IMR-90 (cell line): ENCODE measurements at regions not wholly inside any gene's neighbourhood (a gene's known extent, or its start where the extent isn't known, plus 50 kb on each side); places are given as distances from the start of the nearest gene placed in this dataset.

Experiments used
- ATAC-seq: fragments of 200-7000 bp; cut with Tn5 transposase; 2 replicates; pipeline ENCODE4 v1.9.1; 2020; ENCODE audit warnings: low read depth, mild to moderate bottlenecking, moderate library complexity
- BruUV-seq: library from RNA; stranded (reverse); fragments of 400-500 nt; replicated peaks from 2 replicates; lab custom pipeline; 2021; lab: Mats Ljungman, UMichigan
- CTCF ChIA-PET: fragments of 300-600 bp; formaldehyde crosslinking; extraction: SDS; loops from one replicate; lab custom pipeline; 2021; ENCODE audit warnings: antibody characterized with exemption; lab: Yijun Ruan, JAX
- POLR2A ChIA-PET: fragments of 300-600 bp; sonication (Branson Sonifier 250); formaldehyde crosslinking; loops from one replicate; lab custom pipeline; 2022; ENCODE audit warnings: antibody characterized with exemption; ENCODE audit not compliant: unreplicated experiment; lab: Charles Lee
- DNase-seq: peaks from one replicate; pipeline ENCODE4 v3.0.0; 2013
- H2AFZ ChIP-seq: replicated peaks from 2 replicates; pipeline ENCODE3; 2013; ENCODE audit warnings: low read length, mild to moderate bottlenecking; ENCODE audit not compliant: poor library complexity
- H2AK5ac ChIP-seq: 2 replicates; pipeline ENCODE4 v1.6.1; 2013; ENCODE audit warnings: low read depth, low read length, inconsistent platforms
- H2AK9ac ChIP-seq: replicated peaks from 2 replicates; pipeline ENCODE3; 2013; ENCODE audit warnings: mild to moderate bottlenecking, low read depth, low read length, moderate library complexity; ENCODE audit not compliant: poor library complexity
- H2BK120ac ChIP-seq: 2 replicates; pipeline ENCODE4 v1.6.1; 2013; ENCODE audit warnings: low read depth, low read length, inconsistent platforms
- H2BK15ac ChIP-seq: 3 replicates; pipeline ENCODE4 v1.6.1; 2013; ENCODE audit warnings: low read depth, low read length, inconsistent platforms
- H2BK20ac ChIP-seq: 2 replicates; pipeline ENCODE4 v1.6.1; 2013; ENCODE audit warnings: low read depth, mild to moderate bottlenecking, inconsistent platforms, low read length, moderate library complexity
- H2BK5ac ChIP-seq: 2 replicates; pipeline ENCODE4 v1.6.1; 2013; ENCODE audit warnings: mild to moderate bottlenecking, low read depth, low read length, inconsistent platforms; ENCODE audit not compliant: poor library complexity, severe bottlenecking
- H3K14ac ChIP-seq: replicated peaks from 2 replicates; pipeline ENCODE4 v1.6.1; 2013; ENCODE audit warnings: low read depth, low read length, inconsistent platforms
- H3K18ac ChIP-seq: 2 replicates; pipeline ENCODE4 v1.6.1; 2013; ENCODE audit warnings: low read depth, low read length, control low read depth
- H3K23ac ChIP-seq: 2 replicates; pipeline ENCODE4 v1.6.1; 2013; ENCODE audit warnings: low read depth, low read length, inconsistent platforms
- H3K27ac ChIP-seq: 2 replicates; pipeline ENCODE4 v1.5.1; 2013; ENCODE audit warnings: mild to moderate bottlenecking, control low read depth, low read length; ENCODE audit not compliant: insufficient read depth
- H3K27me3 ChIP-seq: 2 replicates; pipeline ENCODE4 v1.6.1; 2013; ENCODE audit warnings: low read length; ENCODE audit not compliant: control insufficient read depth, insufficient read depth
- H3K36me3 ChIP-seq: 2 replicates; pipeline ENCODE4 v1.6.1; 2013; ENCODE audit warnings: low read length, mixed read lengths; ENCODE audit not compliant: control insufficient read depth, insufficient read depth
- H3K4ac ChIP-seq: 2 replicates; pipeline ENCODE4 v1.6.1; 2013; ENCODE audit warnings: low read depth, low read length, inconsistent platforms
- H3K4me1 ChIP-seq: 2 replicates; pipeline ENCODE4 v1.6.1; 2013; ENCODE audit warnings: low read length, mixed read lengths; ENCODE audit not compliant: control insufficient read depth, insufficient read depth
- H3K4me2 ChIP-seq: 2 replicates; pipeline ENCODE4 v1.6.1; 2013; ENCODE audit warnings: low read depth, mild to moderate bottlenecking, control low read depth, low read length, moderate library complexity
- H3K4me3 ChIP-seq: 2 replicates; pipeline ENCODE4 v1.5.1; 2013; ENCODE audit warnings: low read depth, mild to moderate bottlenecking, control low read depth, low read length, moderate library complexity; ENCODE audit not compliant: insufficient read depth
- H3K56ac ChIP-seq: 2 replicates; pipeline ENCODE4 v1.6.1; 2013; ENCODE audit warnings: low read length, inconsistent platforms; ENCODE audit not compliant: insufficient read depth; ENCODE audit errors: extremely low read depth
- H3K79me1 ChIP-seq, 2 experiments: 2 replicates each; pipeline ENCODE4 v1.6.1; 2013; ENCODE audit warnings: low read length in 2 of 2, inconsistent platforms in 1 of 2, low read depth in 1 of 2
- H3K9ac ChIP-seq: 2 replicates; pipeline ENCODE4 v1.6.1; 2013; ENCODE audit warnings: low read depth, low read length, control low read depth
- H3K9me1 ChIP-seq: 2 replicates; pipeline ENCODE4 v1.6.1; 2013; ENCODE audit warnings: low read length, inconsistent platforms; ENCODE audit not compliant: insufficient read depth
- H3K9me3 ChIP-seq: 2 replicates; pipeline ENCODE4 v1.6.1; 2013; ENCODE audit warnings: low read length; ENCODE audit not compliant: control insufficient read depth, insufficient read depth
- H4K20me1 ChIP-seq: 2 replicates; pipeline ENCODE4 v1.6.1; 2013; ENCODE audit warnings: low read length, inconsistent platforms; ENCODE audit not compliant: insufficient read depth
- H4K5ac ChIP-seq: 2 replicates; pipeline ENCODE4 v1.6.1; 2013; ENCODE audit warnings: mild to moderate bottlenecking, low read depth, low read length, control low read depth
- H4K8ac ChIP-seq, 2 experiments: 2 replicates each; pipeline ENCODE4 v1.6.1; 2013; ENCODE audit warnings: low read depth in 2 of 2, low read length in 2 of 2, control low read depth in 1 of 2, inconsistent platforms in 1 of 2
- H4K91ac ChIP-seq: 2 replicates; pipeline ENCODE4 v1.6.1; 2013; ENCODE audit warnings: low read depth, low read length, inconsistent platforms; ENCODE audit not compliant: insufficient read depth
- BHLHE40 ChIP-seq: fragments of 150-350 bp; IDR thresholded peaks from 2 replicates; pipeline ENCODE4 v1.6.1; 2016; ENCODE audit warnings: mild to moderate bottlenecking, low read depth, low read length
- CEBPB ChIP-seq: IDR thresholded peaks from 2 replicates; pipeline ENCODE4 v1.6.1; 2012; ENCODE audit warnings: low read depth, low read length, improper control_type of control experiment
- CHD1 ChIP-seq: IDR thresholded peaks from 2 replicates; pipeline ENCODE4 v1.6.1; 2012; ENCODE audit warnings: low read depth, low read length, improper control_type of control experiment
- FOS ChIP-seq: fragments of 150-350 bp; IDR thresholded peaks from 2 replicates; pipeline ENCODE4 v1.6.1; 2016; ENCODE audit warnings: low read depth, low read length
- MAFK ChIP-seq: IDR thresholded peaks from 2 replicates; pipeline ENCODE4 v1.6.1; 2012; ENCODE audit warnings: low read depth, low read length, improper control_type of control experiment
- MAZ ChIP-seq: IDR thresholded peaks from 2 replicates; pipeline ENCODE4 v1.6.1; 2012; ENCODE audit warnings: low read depth, mild to moderate bottlenecking, low read length, improper control_type of control experiment, moderate library complexity, borderline replicate concordance
- MXI1 ChIP-seq: IDR thresholded peaks from 2 replicates; pipeline ENCODE4 v1.6.1; 2012; ENCODE audit warnings: low read depth, mild to moderate bottlenecking, low read length, moderate library complexity, borderline replicate concordance
- NFE2L2 ChIP-seq: fragments of 150-350 bp; IDR thresholded peaks from 2 replicates; pipeline ENCODE4 v1.6.1; 2016; ENCODE audit warnings: low read depth, mild to moderate bottlenecking, low read length
- POLR2A ChIP-seq: IDR thresholded peaks from 2 replicates; pipeline ENCODE4 v1.6.1; 2012; ENCODE audit warnings: mild to moderate bottlenecking, low read depth, low read length
- RAD21 ChIP-seq: IDR thresholded peaks from 2 replicates; pipeline ENCODE4 v1.6.1; 2012; ENCODE audit warnings: low read length, improper control_type of control experiment
- RCOR1 ChIP-seq: IDR thresholded peaks from 2 replicates; pipeline ENCODE4 v1.6.1; 2012; ENCODE audit warnings: mild to moderate bottlenecking, low read length, improper control_type of control experiment; ENCODE audit not compliant: insufficient replicate concordance
- RFX5 ChIP-seq: IDR thresholded peaks from 2 replicates; pipeline ENCODE4 v1.8.0; 2012; ENCODE audit warnings: low read depth, mild to moderate bottlenecking, low read length, moderate library complexity
- SMC3 ChIP-seq: fragments of 150-350 bp; IDR thresholded peaks from 2 replicates; pipeline ENCODE4 v1.6.1; 2016; ENCODE audit warnings: low read depth, mild to moderate bottlenecking, antibody characterized with exemption, low read length, moderate library complexity
- WGBS, 2 experiments: methylation state at CpG; one replicate each; pipeline versions ENCODE4 v1.1.5 to v1.1.7; 2013; ENCODE audit warnings: missing lambda C conversion rate in 2 of 2; ENCODE audit not compliant: insufficient read length in 1 of 2; ENCODE audit errors: extremely low coverage in 2 of 2; 5-methylcytosine and 5-hydroxymethylcytosine counted together
- dilution Hi-C: fragments of 300-500 bp; cut with HindIII; formaldehyde crosslinking; loops from one replicate; pipeline ENCODE4 v1.14.3; 2018; ENCODE audit warnings: low sequenced_read_pairs; ENCODE audit not compliant: unreplicated experiment
- in situ Hi-C: fragments of 300-500 bp; cut with MboI; formaldehyde crosslinking; loops from 3 replicates; pipeline ENCODE4 v1.14.3; 2019; ENCODE audit warnings: low sequenced_read_pairs, inconsistent platforms, mixed read lengths
- intact Hi-C: fragments of 100-400 bp; cut with micrococcal nuclease; formaldehyde crosslinking; loops from 2 replicates; pipeline ENCODE4 v1.10.0; 2022
- TF ChIP-seq, protein P1 (sequence below): fragments of 150-350 bp; IDR thresholded peaks from 2 replicates; pipeline ENCODE4 v1.6.1; 2016; ENCODE audit warnings: low read depth, mild to moderate bottlenecking, low read length, moderate library complexity, borderline replicate concordance
- TF ChIP-seq, protein P2 (sequence below): conservative IDR thresholded peaks from 2 replicates; pipeline ENCODE4 v1.5.1; 2012; ENCODE audit warnings: mild to moderate bottlenecking, low read depth, low read length, improper control_type of control experiment
- TF ChIP-seq, protein P3 (sequence below): fragments of 150-350 bp; IDR thresholded peaks from 2 replicates; pipeline ENCODE4 v1.6.1; 2017; ENCODE audit warnings: mild to moderate bottlenecking, antibody characterized with exemption, low read length, low read depth

DNA sequence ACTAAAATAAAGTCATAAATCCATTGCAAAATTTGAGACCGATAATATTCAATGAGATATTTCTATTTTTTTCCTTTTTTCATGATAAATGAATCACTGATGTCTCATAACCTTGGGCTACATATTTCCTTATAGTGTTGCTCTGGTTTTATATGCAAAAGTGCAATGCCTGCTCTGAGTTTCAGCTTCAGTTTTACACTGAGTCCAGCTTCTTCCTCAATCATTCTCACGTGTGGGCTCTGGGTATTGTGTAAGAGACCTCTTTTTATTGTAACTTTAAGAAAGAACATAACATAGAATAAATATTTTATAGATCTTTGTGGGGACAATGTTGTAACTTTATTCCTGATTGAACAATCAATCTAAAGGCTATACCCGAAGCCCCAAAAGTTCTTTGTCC, 280.2 kb upstream of the EDNRB start:
- Histone ChIP-seq H3K27ac (no peak overlapping the region), H4K20me1 (no peaks in the 10 kb centered on the region), H2AK5ac (no peak overlapping the region), H2BK15ac (no peak overlapping the region), H4K5ac (no peak overlapping the region), H4K8ac (no peak overlapping the region), H3K9ac (no peak overlapping the region), H3K9me1 (no peaks in the 10 kb centered on the region), H2AK9ac (no peak overlapping the region), H2BK20ac (no peak overlapping the region), H3K23ac (no peak overlapping the region), H3K27me3 (no peaks in the 10 kb centered on the region), H3K36me3 (no peaks in the 10 kb centered on the region), H3K9me3 (no peaks in the 10 kb centered on the region), H2BK5ac (no peak overlapping the region), H3K18ac (no peak overlapping the region), H3K4me1 (peaks cover 2% of the 10 kb centered on the region; the same call in 1 of the 2 replicates), H2BK120ac (no peak overlapping the region), H3K4ac (no peak overlapping the region), H3K14ac (no peak overlapping the region), H3K56ac (no peak overlapping the region), H2AFZ (no peak overlapping the region), H4K91ac (no peak overlapping the region), H3K79me1 (no peaks in the 10 kb centered on the region), H3K4me3 (no peak overlapping the region), H3K4me2 (no peak overlapping the region)
- dilution Hi-C loops (no loop called here), in situ Hi-C loops (no loop called here), intact Hi-C loops (no loop called here)
- WGBS, 2 experiments, result no CpG with 5 or more reads among the region's 3 CpGs
- no peak for DNase-seq
- ChIA-PET POLR2A (no interaction called here), CTCF (no interaction called here)
- TF ChIP-seq POLR2A, result no peak
- no peak for TF ChIP-seq RAD21
- TF ChIP-seq, protein P1, sequence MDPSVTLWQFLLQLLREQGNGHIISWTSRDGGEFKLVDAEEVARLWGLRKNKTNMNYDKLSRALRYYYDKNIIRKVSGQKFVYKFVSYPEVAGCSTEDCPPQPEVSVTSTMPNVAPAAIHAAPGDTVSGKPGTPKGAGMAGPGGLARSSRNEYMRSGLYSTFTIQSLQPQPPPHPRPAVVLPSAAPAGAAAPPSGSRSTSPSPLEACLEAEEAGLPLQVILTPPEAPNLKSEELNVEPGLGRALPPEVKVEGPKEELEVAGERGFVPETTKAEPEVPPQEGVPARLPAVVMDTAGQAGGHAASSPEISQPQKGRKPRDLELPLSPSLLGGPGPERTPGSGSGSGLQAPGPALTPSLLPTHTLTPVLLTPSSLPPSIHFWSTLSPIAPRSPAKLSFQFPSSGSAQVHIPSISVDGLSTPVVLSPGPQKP, result no peak
- no peak for TF ChIP-seq RCOR1
- no peak for TF ChIP-seq CEBPB
- TF ChIP-seq RFX5, result no peak
- TF ChIP-seq, protein P2, sequence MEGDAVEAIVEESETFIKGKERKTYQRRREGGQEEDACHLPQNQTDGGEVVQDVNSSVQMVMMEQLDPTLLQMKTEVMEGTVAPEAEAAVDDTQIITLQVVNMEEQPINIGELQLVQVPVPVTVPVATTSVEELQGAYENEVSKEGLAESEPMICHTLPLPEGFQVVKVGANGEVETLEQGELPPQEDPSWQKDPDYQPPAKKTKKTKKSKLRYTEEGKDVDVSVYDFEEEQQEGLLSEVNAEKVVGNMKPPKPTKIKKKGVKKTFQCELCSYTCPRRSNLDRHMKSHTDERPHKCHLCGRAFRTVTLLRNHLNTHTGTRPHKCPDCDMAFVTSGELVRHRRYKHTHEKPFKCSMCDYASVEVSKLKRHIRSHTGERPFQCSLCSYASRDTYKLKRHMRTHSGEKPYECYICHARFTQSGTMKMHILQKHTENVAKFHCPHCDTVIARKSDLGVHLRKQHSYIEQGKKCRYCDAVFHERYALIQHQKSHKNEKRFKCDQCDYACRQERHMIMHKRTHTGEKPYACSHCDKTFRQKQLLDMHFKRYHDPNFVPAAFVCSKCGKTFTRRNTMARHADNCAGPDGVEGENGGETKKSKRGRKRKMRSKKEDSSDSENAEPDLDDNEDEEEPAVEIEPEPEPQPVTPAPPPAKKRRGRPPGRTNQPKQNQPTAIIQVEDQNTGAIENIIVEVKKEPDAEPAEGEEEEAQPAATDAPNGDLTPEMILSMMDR, result no peak
- no peak for TF ChIP-seq FOS
- TF ChIP-seq MAFK, result no peak
- TF ChIP-seq MAZ, result no peak
- TF ChIP-seq, protein P3, sequence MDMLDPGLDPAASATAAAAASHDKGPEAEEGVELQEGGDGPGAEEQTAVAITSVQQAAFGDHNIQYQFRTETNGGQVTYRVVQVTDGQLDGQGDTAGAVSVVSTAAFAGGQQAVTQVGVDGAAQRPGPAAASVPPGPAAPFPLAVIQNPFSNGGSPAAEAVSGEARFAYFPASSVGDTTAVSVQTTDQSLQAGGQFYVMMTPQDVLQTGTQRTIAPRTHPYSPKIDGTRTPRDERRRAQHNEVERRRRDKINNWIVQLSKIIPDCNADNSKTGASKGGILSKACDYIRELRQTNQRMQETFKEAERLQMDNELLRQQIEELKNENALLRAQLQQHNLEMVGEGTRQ, result no peak
- TF ChIP-seq SMC3, result no peak
- TF ChIP-seq CHD1, result no peak
- no peak for TF ChIP-seq MXI1
- no peak for TF ChIP-seq NFE2L2
- TF ChIP-seq BHLHE40, result no peak
- no peak for ATAC-seq
- no TSS peak for BruUV-seq
